Endodermal cell (in vitro differentiated cells): ENCODE measurements at regions not wholly inside any gene's neighbourhood (a gene's known extent, or its start where the extent isn't known, plus 50 kb on each side); places are given as distances from the start of the nearest gene placed in this dataset.

Experiments used
- DNase-seq: peaks from one replicate; pipeline ENCODE4 v3.0.0-alpha.2; 2017
- H3K27ac ChIP-seq: 2 replicates; pipeline ENCODE4 v1.5.1; 2013; ENCODE audit warnings: mild to moderate bottlenecking, low read depth, low read length, moderate library complexity
- H3K27me3 ChIP-seq: 2 replicates; pipeline ENCODE4 v1.6.1; 2013; ENCODE audit warnings: mild to moderate bottlenecking, low read length, moderate library complexity; ENCODE audit not compliant: insufficient read depth, control insufficient read depth, poor library complexity, severe bottlenecking
- H3K36me3 ChIP-seq: 2 replicates; pipeline ENCODE4 v1.7.0; 2013; ENCODE audit warnings: mild to moderate bottlenecking, low read length, moderate library complexity; ENCODE audit not compliant: control insufficient read depth, insufficient read depth
- H3K4me1 ChIP-seq: one replicate; pipeline ENCODE4 v1.7.0; 2013; ENCODE audit warnings: low read length; ENCODE audit not compliant: control insufficient read depth, insufficient read depth
- H3K4me3 ChIP-seq: 2 replicates; pipeline ENCODE4 v1.5.1; 2013; ENCODE audit warnings: mild to moderate bottlenecking, low read length, moderate library complexity
- H3K9ac ChIP-seq: 2 replicates; pipeline ENCODE4 v1.6.1; 2013; ENCODE audit warnings: mild to moderate bottlenecking, low read length, moderate library complexity; ENCODE audit not compliant: poor library complexity, severe bottlenecking; ENCODE audit errors: extremely low read depth
- H3K9me3 ChIP-seq: 2 replicates; pipeline ENCODE4 v1.6.1; 2013; ENCODE audit warnings: mild to moderate bottlenecking, low read length, moderate library complexity; ENCODE audit not compliant: control insufficient read depth
- H3K27ac Mint-ChIP-seq: 2 replicates; pipeline ENCODE4 v1.8.0; 2020; ENCODE audit warnings: mixed read lengths
- H3K27me3 Mint-ChIP-seq: 2 replicates; pipeline ENCODE4 v1.8.0; 2021; ENCODE audit warnings: mild to moderate bottlenecking, mixed read lengths; ENCODE audit not compliant: insufficient read depth
- H3K36me3 Mint-ChIP-seq: 2 replicates; pipeline ENCODE4 v1.8.0; 2020; ENCODE audit warnings: low read depth, mixed read lengths
- H3K4me1 Mint-ChIP-seq: 2 replicates; pipeline ENCODE4 v1.8.0; 2020; ENCODE audit warnings: mixed read lengths
- H3K4me3 Mint-ChIP-seq: 2 replicates; pipeline ENCODE4 v1.8.0; 2020; ENCODE audit warnings: mild to moderate bottlenecking, moderate library complexity, mixed read lengths
- H3K9me3 Mint-ChIP-seq: 2 replicates; pipeline ENCODE4 v1.8.0; 2020; ENCODE audit warnings: mild to moderate bottlenecking, mixed read lengths
- CTCF ChIP-seq: fragments of 200-600 bp; sonication (generic); conservative IDR thresholded peaks from 2 replicates; pipeline ENCODE4 v1.5.0; 2021; ENCODE audit warnings: antibody characterized with exemption, mild to moderate bottlenecking
- WGBS, 2 experiments: methylation state at CpG; one replicate each; pipeline versions ENCODE4 v1.1.5 to v1.1.7; 2013; ENCODE audit warnings: missing lambda C conversion rate in 2 of 2, mixed read lengths in 1 of 2; ENCODE audit not compliant: insufficient coverage in 1 of 2, insufficient read length in 1 of 2; 5-methylcytosine and 5-hydroxymethylcytosine counted together

GRCh38 chr6:113449051-113449450, 408.1 kb upstream of the MARCKS start:
- H3K4me3 Mint-ChIP-seq: no peak overlapping the region
- H3K27me3 Mint-ChIP-seq: no peaks in the 10 kb centered on the region
- H3K27ac Mint-ChIP-seq: no peak overlapping the region
- Histone ChIP-seq H3K27ac (no peak overlapping the region), H3K9ac (no peak overlapping the region), H3K4me3 (no peak overlapping the region), H3K4me1 (no peaks in the 10 kb centered on the region), H3K9me3 (no peaks in the 10 kb centered on the region), H3K27me3 (no peaks in the 10 kb centered on the region), H3K36me3 (no peaks in the 10 kb centered on the region)
- H3K36me3 Mint-ChIP-seq: no peaks in the 10 kb centered on the region
- DNase-seq: no peak
- H3K4me1 Mint-ChIP-seq: peaks cover 6% of the 10 kb centered on the region
- TF ChIP-seq CTCF: no peak
- no peaks in the 10 kb centered on the region for H3K9me3 Mint-ChIP-seq

GRCh38 chr6:113450061-113450465, 407.1 kb upstream of the MARCKS start:
- DNase-seq: no peak
- Histone ChIP-seq H3K9me3 (no peaks in the 10 kb centered on the region), H3K27ac (no peak overlapping the region), H3K9ac (no peak overlapping the region), H3K27me3 (no peaks in the 10 kb centered on the region), H3K4me3 (no peak overlapping the region), H3K4me1 (no peaks in the 10 kb centered on the region), H3K36me3 (no peaks in the 10 kb centered on the region)
- Mint-ChIP-seq H3K4me1 (peaks cover 6% of the 10 kb centered on the region), H3K4me3 (no peak overlapping the region), H3K27ac (no peak overlapping the region), H3K27me3 (no peaks in the 10 kb centered on the region), H3K36me3 (no peaks in the 10 kb centered on the region), H3K9me3 (no peaks in the 10 kb centered on the region)
- TF ChIP-seq CTCF: no peak
- no CpG with 5 or more reads among the region's 1 CpG for WGBS, 2 experiments

- WGBS, 2 experiments: 95% methylated on average over 3 of the region's 3 CpGs; no CpG with 5 or more reads in 1 of the 2 experiments
- TF ChIP-seq CTCF: no peak
- no peak overlapping the region for H3K4me3 Mint-ChIP-seq
Observed at GRCh38 chr6:113451049-113451448, 406.1 kb upstream of the MARCKS start.

More at GRCh38 chr6:113451049-113451448, 406.1 kb upstream of the MARCKS start:
- Mint-ChIP-seq H3K27me3 (no peaks in the 10 kb centered on the region), H3K27ac (no peak overlapping the region), H3K4me1 (peaks cover 6% of the 10 kb centered on the region), H3K9me3 (no peaks in the 10 kb centered on the region), H3K36me3 (no peaks in the 10 kb centered on the region)
- no peaks in the 10 kb centered on the region for H3K4me1 ChIP-seq
- H3K36me3 ChIP-seq: no peaks in the 10 kb centered on the region
- no peak overlapping the region for H3K4me3 ChIP-seq
- DNase-seq: no peak
- no peaks in the 10 kb centered on the region for H3K27me3 ChIP-seq
- H3K27ac ChIP-seq: no peak overlapping the region
- no peaks in the 10 kb centered on the region for H3K9me3 ChIP-seq
- no peak overlapping the region for H3K9ac ChIP-seq
